ENCODE measurements at regions not wholly inside any gene's neighbourhood (a gene's known extent, or its start where the extent isn't known, plus 50 kb on each side); places are given as distances from the start of the nearest gene placed in this dataset.
A peak's percentile ranks its signal among the peaks of the same experiment; 100 is the strongest.

DNA sequence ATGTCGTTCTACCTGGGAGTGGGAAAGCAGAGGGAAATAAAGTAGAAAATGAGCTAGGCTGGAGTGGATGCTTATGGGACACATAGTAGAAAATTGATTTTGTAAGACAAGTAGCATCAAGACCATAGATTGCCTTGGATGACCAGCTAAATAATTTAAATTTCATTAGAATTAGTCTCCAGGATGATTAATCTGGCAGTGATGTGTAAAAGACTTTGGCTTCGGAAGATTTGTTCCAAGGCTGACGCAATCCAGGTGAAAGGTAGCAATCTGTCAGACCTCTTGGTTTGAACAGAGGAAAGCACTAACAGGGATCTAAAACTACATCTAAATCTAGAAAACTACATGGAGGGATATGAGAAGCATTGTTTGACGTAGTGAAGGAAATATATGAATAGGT is 236.5 kb downstream of the ARL4A start:
- no peak for TF ChIP-seq CTCF (IDR thresholded peaks at IDR 0.05; ENCODE audit: unreplicated experiment)
- Mint-ChIP-seq H3K4me3 (ENCODE audit: low read depth, unreplicated experiment) (peak overlapping the region; percentile 3), H3K27me3 (ENCODE audit: unreplicated experiment) (no peaks in the 10 kb centered on the region), H3K9me3 (ENCODE audit: low read depth, unreplicated experiment) (no peaks in the 10 kb centered on the region), H3K27ac (ENCODE audit: unreplicated experiment) (peak overlapping the region; percentile 99), H3K36me3 (ENCODE audit: insufficient read depth, unreplicated experiment) (peaks cover 5% of the 10 kb centered on the region), H3K4me1 (ENCODE audit: low read depth, unreplicated experiment) (peaks cover 63% of the 10 kb centered on the region)
- DNase-seq, result peak; percentile 32
- intact Hi-C loops (cut with micrococcal nuclease; ENCODE audit: unreplicated experiment), result loop anchor here (5.0 kb wide), 1 partner anchor 193 kb away; no protein-coding TSS in a partner anchor
- no TSS peak for BruUV-seq (replicated peaks)
- CTCF ChIA-PET, result interaction anchor here (1.0 kb wide), 1 partner anchor 238 kb away, joined by 4 read pairs; no protein-coding TSS in a partner anchor

DNA sequence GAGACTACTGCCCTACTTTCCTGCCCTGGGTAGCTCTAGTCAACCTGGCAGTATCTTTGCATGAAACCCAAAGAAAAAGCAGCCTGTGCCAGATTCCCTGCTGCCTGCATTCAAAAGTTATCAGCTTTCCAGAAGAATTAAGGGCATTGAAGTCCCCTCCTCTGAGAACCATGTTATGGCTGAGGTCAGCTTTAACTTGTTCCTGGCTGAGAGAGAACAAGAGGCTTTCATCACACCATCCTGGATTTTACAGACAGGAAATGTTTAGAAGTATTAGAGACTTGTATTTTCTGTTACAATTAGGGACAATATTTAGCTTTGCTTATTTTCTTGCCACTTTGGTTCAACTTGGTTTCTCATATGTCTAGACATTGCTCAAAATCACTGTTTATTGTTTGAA is 238.8 kb downstream of the ARL4A start:
- no peaks in the 10 kb centered on the region for H3K27me3 Mint-ChIP-seq (ENCODE audit: unreplicated experiment)
- no TSS peak for BruUV-seq (replicated peaks)
- H3K9me3 Mint-ChIP-seq (ENCODE audit: low read depth, unreplicated experiment), result no peaks in the 10 kb centered on the region
- no peak for TF ChIP-seq CTCF (IDR thresholded peaks at IDR 0.05; ENCODE audit: unreplicated experiment)
- no peak for DNase-seq
- intact Hi-C loops (cut with micrococcal nuclease; ENCODE audit: unreplicated experiment), result no loop called here
- CTCF ChIA-PET, result no interaction called here
- no peak overlapping the region for H3K4me3 Mint-ChIP-seq (ENCODE audit: low read depth, unreplicated experiment)
- H3K27ac Mint-ChIP-seq (ENCODE audit: unreplicated experiment), result no peak overlapping the region
- peaks cover 71% of the 10 kb centered on the region for H3K4me1 Mint-ChIP-seq (ENCODE audit: low read depth, unreplicated experiment)
- H3K36me3 Mint-ChIP-seq (ENCODE audit: insufficient read depth, unreplicated experiment), result peaks cover 5% of the 10 kb centered on the region

DNA sequence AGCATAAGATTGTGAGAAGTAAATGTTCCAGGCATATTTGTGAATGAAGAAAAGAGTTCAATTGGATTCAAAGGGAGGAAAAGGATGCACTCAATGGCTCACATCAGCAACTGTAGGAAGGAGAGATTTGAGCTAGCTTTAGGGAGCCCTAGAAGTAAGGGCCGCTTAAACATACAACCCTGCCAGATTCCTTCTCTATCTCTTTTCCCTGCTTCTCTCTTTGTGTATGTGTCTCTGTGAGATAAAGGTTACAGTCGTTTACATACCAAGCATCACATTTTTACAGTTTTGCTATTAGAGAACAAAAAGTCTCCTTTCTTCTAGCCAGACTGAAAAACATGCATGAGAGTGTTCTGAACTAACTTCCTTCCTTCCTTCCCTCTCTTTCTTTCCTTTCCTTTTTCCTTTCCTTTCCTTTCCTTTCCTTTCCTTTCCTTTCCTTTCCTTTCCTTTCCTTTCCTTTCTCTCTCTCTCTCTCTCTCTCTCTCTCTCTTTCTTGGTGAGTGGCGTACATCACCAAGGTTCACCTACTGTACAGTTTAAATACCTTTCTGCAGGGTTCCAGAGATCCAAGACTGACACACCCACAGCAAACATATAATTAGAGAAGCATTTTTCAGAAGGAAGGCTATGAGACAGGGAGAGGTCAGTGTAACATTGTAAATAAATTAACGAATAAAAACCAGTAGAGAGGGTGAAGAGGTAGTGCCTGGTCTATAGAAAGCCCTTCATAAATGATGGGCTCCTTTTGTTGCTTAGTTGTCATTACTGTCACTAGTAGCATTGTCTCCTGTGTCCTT is 240.4 kb downstream of the ARL4A start:
- Mint-ChIP-seq H3K27ac (ENCODE audit: unreplicated experiment) (no peak overlapping the region), H3K4me3 (ENCODE audit: low read depth, unreplicated experiment) (no peak overlapping the region), H3K36me3 (ENCODE audit: insufficient read depth, unreplicated experiment) (peaks cover 5% of the 10 kb centered on the region), H3K27me3 (ENCODE audit: unreplicated experiment) (no peaks in the 10 kb centered on the region), H3K4me1 (ENCODE audit: low read depth, unreplicated experiment) (peaks cover 55% of the 10 kb centered on the region), H3K9me3 (ENCODE audit: low read depth, unreplicated experiment) (no peaks in the 10 kb centered on the region)
- TF ChIP-seq CTCF (IDR thresholded peaks at IDR 0.05; ENCODE audit: unreplicated experiment), result no peak
- intact Hi-C loops (cut with micrococcal nuclease; ENCODE audit: unreplicated experiment), result no loop called here
- DNase-seq, result no peak
- CTCF ChIA-PET, result interaction anchor here (0.9 kb wide), 1 partner anchor 388 kb away, joined by 3 read pairs; no protein-coding TSS in a partner anchor
- BruUV-seq (replicated peaks), result no TSS peak

- Mint-ChIP-seq H3K27ac (ENCODE audit: unreplicated experiment) (no peak overlapping the region), H3K4me3 (ENCODE audit: low read depth, unreplicated experiment) (no peak overlapping the region), H3K4me1 (ENCODE audit: low read depth, unreplicated experiment) (peaks cover 37% of the 10 kb centered on the region), H3K9me3 (ENCODE audit: low read depth, unreplicated experiment) (no peaks in the 10 kb centered on the region), H3K36me3 (ENCODE audit: insufficient read depth, unreplicated experiment) (no peaks in the 10 kb centered on the region), H3K27me3 (ENCODE audit: unreplicated experiment) (no peaks in the 10 kb centered on the region)
- CTCF ChIA-PET, result interaction anchor here (0.7 to 1.0 kb wide), 2 partner anchors 186 to 243 kb away, joined by 3 read pairs; no protein-coding TSS in a partner anchor
- TF ChIP-seq CTCF (IDR thresholded peaks at IDR 0.05; ENCODE audit: unreplicated experiment), result no peak
- intact Hi-C loops (cut with micrococcal nuclease; ENCODE audit: unreplicated experiment), result no loop called here
- no peak for DNase-seq
- BruUV-seq (replicated peaks), result no TSS peak
Measured at GRCh38 chr7:12929476-12930140, 242.2 kb downstream of the ARL4A start.
